ENCODE measurements at regions not wholly inside any gene's neighbourhood (a gene's known extent, or its start where the extent isn't known, plus 50 kb on each side); places are given as distances from the start of the nearest gene placed in this dataset.

- no peak for TF ChIP-seq CTCF (IDR thresholded peaks at IDR 0.05)
- TF ChIP-seq POLR2AphosphoS5 (IDR thresholded peaks at IDR 0.05), result no peak
These were observed 339.9 kb upstream of the NCKAP5 start for GRCh38 chr2:133908171-133908570.

Measured in upper lobe of left lung (tissue), 4 donors.